MM.1S (cell line): ENCODE measurements at regions not wholly inside any gene's neighbourhood (a gene's known extent, or its start where the extent isn't known, plus 50 kb on each side); places are given as distances from the start of the nearest gene placed in this dataset.

ENCODE experiments used
- DNase-seq: peaks from one replicate; pipeline ENCODE4 v3.0.0-alpha.2; 2015
- H2AFZ ChIP-seq: fragments of 300-600 bp; sonication (generic); 2 replicates; pipeline ENCODE4 v1.6.0; 2016; ENCODE audit warnings: antibody characterized with exemption, low read length
- H3F3A ChIP-seq: fragments of 300-600 bp; sonication (generic); 2 replicates; pipeline ENCODE4 v1.6.1; 2016; ENCODE audit warnings: mild to moderate bottlenecking, antibody characterized with exemption, low read length, moderate library complexity, mixed read lengths; ENCODE audit not compliant: insufficient read depth
- H3K27ac ChIP-seq: fragments of 300-600 bp; sonication (generic); 2 replicates; pipeline ENCODE4 v1.5.1; 2016; ENCODE audit warnings: mild to moderate bottlenecking, low read length
- H3K27me3 ChIP-seq: fragments of 300-600 bp; sonication (generic); replicated peaks from 2 replicates; pipeline ENCODE4 v1.6.0; 2016; ENCODE audit warnings: low read length; ENCODE audit not compliant: insufficient read depth
- H3K36me3 ChIP-seq: fragments of 300-600 bp; sonication (generic); replicated peaks from 2 replicates; pipeline ENCODE4 v1.6.1; 2016; ENCODE audit warnings: mild to moderate bottlenecking, low read length, mixed read lengths; ENCODE audit not compliant: insufficient read depth
- H3K4me1 ChIP-seq: fragments of 300-600 bp; sonication (generic); 2 replicates; pipeline ENCODE4 v1.6.1; 2016; ENCODE audit warnings: low read length, mixed read lengths
- H3K4me2 ChIP-seq: fragments of 300-600 bp; sonication (generic); 2 replicates; pipeline ENCODE4 v1.6.0; 2016; ENCODE audit warnings: low read depth, low read length
- H3K4me3 ChIP-seq: fragments of 300-600 bp; sonication (generic); 2 replicates; pipeline ENCODE4 v1.5.1; 2016; ENCODE audit warnings: low read length, mixed read lengths
- H3K79me2 ChIP-seq: fragments of 300-600 bp; sonication (generic); 2 replicates; pipeline ENCODE4 v1.6.1; 2016; ENCODE audit warnings: mixed run types, low read length, mixed read lengths
- H3K9ac ChIP-seq: fragments of 300-600 bp; sonication (generic); 2 replicates; pipeline ENCODE4 v1.6.1; 2016; ENCODE audit warnings: low read length, mixed read lengths
- H3K9me2 ChIP-seq: fragments of 300-600 bp; sonication (generic); replicated peaks from 2 replicates; pipeline ENCODE4 v1.6.1; 2016; ENCODE audit warnings: mild to moderate bottlenecking, low read length, mixed read lengths; ENCODE audit not compliant: insufficient read depth
- H3K9me3 ChIP-seq: fragments of 300-600 bp; sonication (generic); replicated peaks from 2 replicates; pipeline ENCODE4 v1.6.1; 2016; ENCODE audit warnings: mild to moderate bottlenecking, low read length, mixed read lengths; ENCODE audit not compliant: insufficient read depth
- H4K20me1 ChIP-seq: fragments of 300-600 bp; sonication (generic); 2 replicates; pipeline ENCODE4 v1.6.1; 2016; ENCODE audit warnings: mild to moderate bottlenecking, low read length, moderate library complexity, mixed read lengths; ENCODE audit not compliant: insufficient read depth
- EZH2 ChIP-seq: fragments of 300-600 bp; sonication (generic); optimal IDR thresholded peaks from 2 replicates; pipeline ENCODE3; 2017; ENCODE audit warnings: low read depth, mild to moderate bottlenecking, antibody characterized with exemption, low read length, mixed read lengths
- EZH2phosphoT487 ChIP-seq: fragments of 300-600 bp; sonication (generic); IDR thresholded peaks from 2 replicates; pipeline ENCODE4 v1.6.1; 2018; ENCODE audit warnings: antibody characterized with exemption, low read length
- TF ChIP-seq, protein P1 (sequence below): fragments of 300-600 bp; sonication (generic); IDR thresholded peaks from 2 replicates; pipeline ENCODE4 v1.5.1; 2016; ENCODE audit warnings: antibody characterized with exemption, low read length, mixed read lengths

DNA sequence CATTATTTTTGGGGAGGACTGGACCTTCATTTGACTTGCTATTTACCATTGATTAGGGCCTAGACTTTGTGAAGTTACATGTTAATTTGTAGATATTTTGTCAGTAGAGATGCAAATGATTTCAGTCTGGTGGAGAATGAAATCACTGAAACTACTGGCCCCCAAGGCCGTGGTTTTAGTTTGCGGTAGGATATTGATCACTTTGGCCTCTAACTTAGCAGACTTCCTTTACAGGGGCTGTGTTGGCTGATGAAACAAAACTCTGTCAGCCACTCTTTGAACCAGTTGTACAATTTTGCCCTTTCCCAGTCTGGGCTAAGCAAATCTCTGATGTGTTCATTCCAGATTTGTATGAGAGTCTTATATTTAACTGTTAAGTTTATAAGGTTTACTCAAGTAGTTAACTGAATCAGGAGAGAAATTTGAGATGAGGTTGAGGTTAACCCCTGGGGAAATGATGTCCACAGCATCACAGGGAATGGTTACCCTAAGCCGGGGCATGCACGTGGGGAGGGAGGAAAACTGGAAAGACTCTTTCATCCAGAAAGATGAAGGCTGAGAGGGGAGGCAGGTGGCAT lies 105.7 kb upstream of the INSIG1 start:
- H3K9ac ChIP-seq: no peak overlapping the region
- no peaks in the 10 kb centered on the region for H3K9me3 ChIP-seq
- TF ChIP-seq EZH2phosphoT487: no peak
- no peak for TF ChIP-seq EZH2
- TF ChIP-seq, protein P1, sequence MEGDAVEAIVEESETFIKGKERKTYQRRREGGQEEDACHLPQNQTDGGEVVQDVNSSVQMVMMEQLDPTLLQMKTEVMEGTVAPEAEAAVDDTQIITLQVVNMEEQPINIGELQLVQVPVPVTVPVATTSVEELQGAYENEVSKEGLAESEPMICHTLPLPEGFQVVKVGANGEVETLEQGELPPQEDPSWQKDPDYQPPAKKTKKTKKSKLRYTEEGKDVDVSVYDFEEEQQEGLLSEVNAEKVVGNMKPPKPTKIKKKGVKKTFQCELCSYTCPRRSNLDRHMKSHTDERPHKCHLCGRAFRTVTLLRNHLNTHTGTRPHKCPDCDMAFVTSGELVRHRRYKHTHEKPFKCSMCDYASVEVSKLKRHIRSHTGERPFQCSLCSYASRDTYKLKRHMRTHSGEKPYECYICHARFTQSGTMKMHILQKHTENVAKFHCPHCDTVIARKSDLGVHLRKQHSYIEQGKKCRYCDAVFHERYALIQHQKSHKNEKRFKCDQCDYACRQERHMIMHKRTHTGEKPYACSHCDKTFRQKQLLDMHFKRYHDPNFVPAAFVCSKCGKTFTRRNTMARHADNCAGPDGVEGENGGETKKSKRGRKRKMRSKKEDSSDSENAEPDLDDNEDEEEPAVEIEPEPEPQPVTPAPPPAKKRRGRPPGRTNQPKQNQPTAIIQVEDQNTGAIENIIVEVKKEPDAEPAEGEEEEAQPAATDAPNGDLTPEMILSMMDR: no peak
- no peak overlapping the region for H3K27ac ChIP-seq
- no peaks in the 10 kb centered on the region for H3F3A ChIP-seq
- H3K4me3 ChIP-seq: no peak overlapping the region
- no peaks in the 10 kb centered on the region for H3K36me3 ChIP-seq
- no peak for DNase-seq
- H4K20me1 ChIP-seq: no peaks in the 10 kb centered on the region
- no peaks in the 10 kb centered on the region for H3K9me2 ChIP-seq
- no peaks in the 10 kb centered on the region for H3K4me1 ChIP-seq
- no peak overlapping the region for H2AFZ ChIP-seq
- H3K27me3 ChIP-seq: peaks cover 22% of the 10 kb centered on the region; the same call in 1 of the 2 replicates
- H3K79me2 ChIP-seq: no peaks in the 10 kb centered on the region
- no peak overlapping the region for H3K4me2 ChIP-seq

GRCh38 chr7:155192961-155193640 lies 104.6 kb upstream of the INSIG1 start:
- H3K4me1 ChIP-seq: no peaks in the 10 kb centered on the region
- H3F3A ChIP-seq: no peaks in the 10 kb centered on the region
- no peaks in the 10 kb centered on the region for H3K9me3 ChIP-seq
- TF ChIP-seq, protein P1: no peak
- TF ChIP-seq EZH2phosphoT487 (no peak), EZH2 (no peak)
- H2AFZ ChIP-seq: no peak overlapping the region
- H3K4me3 ChIP-seq: no peak overlapping the region
- H4K20me1 ChIP-seq: no peaks in the 10 kb centered on the region
- DNase-seq: no peak
- H3K9me2 ChIP-seq: no peaks in the 10 kb centered on the region
- peaks cover 22% of the 10 kb centered on the region; the same call in 1 of the 2 replicates for H3K27me3 ChIP-seq
- no peak overlapping the region for H3K4me2 ChIP-seq
- H3K79me2 ChIP-seq: no peaks in the 10 kb centered on the region
- no peak overlapping the region for H3K27ac ChIP-seq
- H3K9ac ChIP-seq: no peak overlapping the region
- no peaks in the 10 kb centered on the region for H3K36me3 ChIP-seq

DNA sequence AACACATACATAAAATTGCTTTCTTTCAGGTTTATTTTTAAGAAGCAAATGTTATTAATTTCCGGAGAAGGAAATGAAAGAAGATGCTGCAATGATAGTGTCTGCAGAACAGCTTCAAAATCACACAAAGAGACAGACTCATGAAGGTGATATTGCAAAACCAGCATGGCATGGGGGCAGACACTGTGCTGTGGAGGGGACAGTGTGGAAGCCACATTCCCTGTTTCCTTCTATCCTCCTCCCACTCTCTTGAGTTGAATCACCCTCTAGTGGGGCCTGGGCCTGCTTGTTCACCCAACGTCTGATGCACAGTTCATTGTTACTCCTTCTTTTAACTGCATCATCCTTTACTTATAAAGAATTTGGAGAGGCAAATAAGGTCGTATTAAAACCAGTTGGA lies 104.0 kb upstream of the INSIG1 start:
- no peaks in the 10 kb centered on the region for H4K20me1 ChIP-seq
- H3K4me3 ChIP-seq: no peak overlapping the region
- DNase-seq: no peak
- H3F3A ChIP-seq: no peaks in the 10 kb centered on the region
- no peak overlapping the region for H3K27ac ChIP-seq
- no peaks in the 10 kb centered on the region for H3K9me2 ChIP-seq
- H3K9ac ChIP-seq: no peak overlapping the region
- H3K9me3 ChIP-seq: no peaks in the 10 kb centered on the region
- no peaks in the 10 kb centered on the region for H3K36me3 ChIP-seq
- H2AFZ ChIP-seq: no peak overlapping the region
- no peaks in the 10 kb centered on the region for H3K79me2 ChIP-seq
- TF ChIP-seq, protein P1: no peak
- TF ChIP-seq EZH2phosphoT487: no peak
- no peak for TF ChIP-seq EZH2
- no peaks in the 10 kb centered on the region for H3K4me1 ChIP-seq
- H3K27me3 ChIP-seq: peaks cover 22% of the 10 kb centered on the region; the same call in 1 of the 2 replicates
- no peak overlapping the region for H3K4me2 ChIP-seq
